ENCODE measurements at regions not wholly inside any gene's neighbourhood (a gene's known extent, or its start where the extent isn't known, plus 50 kb on each side); places are given as distances from the start of the nearest gene placed in this dataset.
A peak's percentile ranks its signal among the peaks of the same experiment; 100 is the strongest.

DNA sequence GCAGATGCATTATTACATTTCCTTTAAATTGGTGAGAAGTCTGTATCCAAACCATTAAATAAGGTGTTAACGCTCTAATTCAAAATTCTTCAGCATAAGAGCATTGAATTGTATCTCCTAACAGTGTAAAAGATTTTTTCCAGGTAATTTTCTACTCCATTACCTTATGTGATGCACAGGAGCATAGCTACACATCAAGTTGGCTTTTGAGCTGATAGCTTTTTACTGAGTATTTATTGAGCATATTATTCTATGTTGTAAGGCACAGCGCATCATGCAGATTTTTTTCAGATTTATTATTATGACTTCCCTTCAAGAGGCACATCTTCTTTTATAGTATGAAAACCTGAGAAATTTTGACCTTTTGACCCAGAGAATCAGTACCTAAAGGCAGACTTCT lies 270.7 kb upstream of the MIR17HG start (continued):
- TF ChIP-seq, protein P1, sequence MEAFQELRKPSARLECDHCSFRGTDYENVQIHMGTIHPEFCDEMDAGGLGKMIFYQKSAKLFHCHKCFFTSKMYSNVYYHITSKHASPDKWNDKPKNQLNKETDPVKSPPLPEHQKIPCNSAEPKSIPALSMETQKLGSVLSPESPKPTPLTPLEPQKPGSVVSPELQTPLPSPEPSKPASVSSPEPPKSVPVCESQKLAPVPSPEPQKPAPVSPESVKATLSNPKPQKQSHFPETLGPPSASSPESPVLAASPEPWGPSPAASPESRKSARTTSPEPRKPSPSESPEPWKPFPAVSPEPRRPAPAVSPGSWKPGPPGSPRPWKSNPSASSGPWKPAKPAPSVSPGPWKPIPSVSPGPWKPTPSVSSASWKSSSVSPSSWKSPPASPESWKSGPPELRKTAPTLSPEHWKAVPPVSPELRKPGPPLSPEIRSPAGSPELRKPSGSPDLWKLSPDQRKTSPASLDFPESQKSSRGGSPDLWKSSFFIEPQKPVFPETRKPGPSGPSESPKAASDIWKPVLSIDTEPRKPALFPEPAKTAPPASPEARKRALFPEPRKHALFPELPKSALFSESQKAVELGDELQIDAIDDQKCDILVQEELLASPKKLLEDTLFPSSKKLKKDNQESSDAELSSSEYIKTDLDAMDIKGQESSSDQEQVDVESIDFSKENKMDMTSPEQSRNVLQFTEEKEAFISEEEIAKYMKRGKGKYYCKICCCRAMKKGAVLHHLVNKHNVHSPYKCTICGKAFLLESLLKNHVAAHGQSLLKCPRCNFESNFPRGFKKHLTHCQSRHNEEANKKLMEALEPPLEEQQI (IDR thresholded peaks at IDR 0.05), result no peak
- 0 out of 2 replicates have a peak, but pooled peaks have one; percentile 8 for TF ChIP-seq GTF2F1 (IDR thresholded peaks at IDR 0.05; ENCODE audit: low read depth, low read length)
- TF ChIP-seq ZNF143 (CRISPR knock-in tag; IDR thresholded peaks at IDR 0.05), result no peak
- TF ChIP-seq, protein P2, sequence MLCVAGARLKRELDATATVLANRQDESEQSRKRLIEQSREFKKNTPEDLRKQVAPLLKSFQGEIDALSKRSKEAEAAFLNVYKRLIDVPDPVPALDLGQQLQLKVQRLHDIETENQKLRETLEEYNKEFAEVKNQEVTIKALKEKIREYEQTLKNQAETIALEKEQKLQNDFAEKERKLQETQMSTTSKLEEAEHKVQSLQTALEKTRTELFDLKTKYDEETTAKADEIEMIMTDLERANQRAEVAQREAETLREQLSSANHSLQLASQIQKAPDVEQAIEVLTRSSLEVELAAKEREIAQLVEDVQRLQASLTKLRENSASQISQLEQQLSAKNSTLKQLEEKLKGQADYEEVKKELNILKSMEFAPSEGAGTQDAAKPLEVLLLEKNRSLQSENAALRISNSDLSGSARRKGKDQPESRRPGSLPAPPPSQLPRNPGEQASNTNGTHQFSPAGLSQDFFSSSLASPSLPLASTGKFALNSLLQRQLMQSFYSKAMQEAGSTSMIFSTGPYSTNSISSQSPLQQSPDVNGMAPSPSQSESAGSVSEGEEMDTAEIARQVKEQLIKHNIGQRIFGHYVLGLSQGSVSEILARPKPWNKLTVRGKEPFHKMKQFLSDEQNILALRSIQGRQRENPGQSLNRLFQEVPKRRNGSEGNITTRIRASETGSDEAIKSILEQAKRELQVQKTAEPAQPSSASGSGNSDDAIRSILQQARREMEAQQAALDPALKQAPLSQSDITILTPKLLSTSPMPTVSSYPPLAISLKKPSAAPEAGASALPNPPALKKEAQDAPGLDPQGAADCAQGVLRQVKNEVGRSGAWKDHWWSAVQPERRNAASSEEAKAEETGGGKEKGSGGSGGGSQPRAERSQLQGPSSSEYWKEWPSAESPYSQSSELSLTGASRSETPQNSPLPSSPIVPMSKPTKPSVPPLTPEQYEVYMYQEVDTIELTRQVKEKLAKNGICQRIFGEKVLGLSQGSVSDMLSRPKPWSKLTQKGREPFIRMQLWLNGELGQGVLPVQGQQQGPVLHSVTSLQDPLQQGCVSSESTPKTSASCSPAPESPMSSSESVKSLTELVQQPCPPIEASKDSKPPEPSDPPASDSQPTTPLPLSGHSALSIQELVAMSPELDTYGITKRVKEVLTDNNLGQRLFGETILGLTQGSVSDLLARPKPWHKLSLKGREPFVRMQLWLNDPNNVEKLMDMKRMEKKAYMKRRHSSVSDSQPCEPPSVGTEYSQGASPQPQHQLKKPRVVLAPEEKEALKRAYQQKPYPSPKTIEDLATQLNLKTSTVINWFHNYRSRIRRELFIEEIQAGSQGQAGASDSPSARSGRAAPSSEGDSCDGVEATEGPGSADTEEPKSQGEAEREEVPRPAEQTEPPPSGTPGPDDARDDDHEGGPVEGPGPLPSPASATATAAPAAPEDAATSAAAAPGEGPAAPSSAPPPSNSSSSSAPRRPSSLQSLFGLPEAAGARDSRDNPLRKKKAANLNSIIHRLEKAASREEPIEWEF (CRISPR knock-in tag; IDR thresholded peaks at IDR 0.05), result no peak
- no peak for TF ChIP-seq PML (IDR thresholded peaks at IDR 0.05; ENCODE audit: low read length)
- no peak for TF ChIP-seq ELF2 (CRISPR knock-in tag; IDR thresholded peaks at IDR 0.05)
- TF ChIP-seq ZNF717 (CRISPR knock-in tag; IDR thresholded peaks at IDR 0.05), result no peak
- TF ChIP-seq, protein P3, sequence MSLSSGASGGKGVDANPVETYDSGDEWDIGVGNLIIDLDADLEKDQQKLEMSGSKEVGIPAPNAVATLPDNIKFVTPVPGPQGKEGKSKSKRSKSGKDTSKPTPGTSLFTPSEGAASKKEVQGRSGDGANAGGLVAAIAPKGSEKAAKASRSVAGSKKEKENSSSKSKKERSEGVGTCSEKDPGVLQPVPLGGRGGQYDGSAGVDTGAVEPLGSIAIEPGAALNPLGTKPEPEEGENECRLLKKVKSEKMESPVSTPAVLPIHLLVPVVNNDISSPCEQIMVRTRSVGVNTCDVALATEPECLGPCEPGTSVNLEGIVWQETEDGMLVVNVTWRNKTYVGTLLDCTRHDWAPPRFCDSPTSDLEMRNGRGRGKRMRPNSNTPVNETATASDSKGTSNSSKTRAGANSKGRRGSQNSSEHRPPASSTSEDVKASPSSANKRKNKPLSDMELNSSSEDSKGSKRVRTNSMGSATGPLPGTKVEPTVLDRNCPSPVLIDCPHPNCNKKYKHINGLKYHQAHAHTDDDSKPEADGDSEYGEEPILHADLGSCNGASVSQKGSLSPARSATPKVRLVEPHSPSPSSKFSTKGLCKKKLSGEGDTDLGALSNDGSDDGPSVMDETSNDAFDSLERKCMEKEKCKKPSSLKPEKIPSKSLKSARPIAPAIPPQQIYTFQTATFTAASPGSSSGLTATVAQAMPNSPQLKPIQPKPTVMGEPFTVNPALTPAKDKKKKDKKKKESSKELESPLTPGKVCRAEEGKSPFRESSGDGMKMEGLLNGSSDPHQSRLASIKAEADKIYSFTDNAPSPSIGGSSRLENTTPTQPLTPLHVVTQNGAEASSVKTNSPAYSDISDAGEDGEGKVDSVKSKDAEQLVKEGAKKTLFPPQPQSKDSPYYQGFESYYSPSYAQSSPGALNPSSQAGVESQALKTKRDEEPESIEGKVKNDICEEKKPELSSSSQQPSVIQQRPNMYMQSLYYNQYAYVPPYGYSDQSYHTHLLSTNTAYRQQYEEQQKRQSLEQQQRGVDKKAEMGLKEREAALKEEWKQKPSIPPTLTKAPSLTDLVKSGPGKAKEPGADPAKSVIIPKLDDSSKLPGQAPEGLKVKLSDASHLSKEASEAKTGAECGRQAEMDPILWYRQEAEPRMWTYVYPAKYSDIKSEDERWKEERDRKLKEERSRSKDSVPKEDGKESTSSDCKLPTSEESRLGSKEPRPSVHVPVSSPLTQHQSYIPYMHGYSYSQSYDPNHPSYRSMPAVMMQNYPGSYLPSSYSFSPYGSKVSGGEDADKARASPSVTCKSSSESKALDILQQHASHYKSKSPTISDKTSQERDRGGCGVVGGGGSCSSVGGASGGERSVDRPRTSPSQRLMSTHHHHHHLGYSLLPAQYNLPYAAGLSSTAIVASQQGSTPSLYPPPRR (CRISPR knock-in tag; IDR thresholded peaks at IDR 0.05; ENCODE audit: borderline replicate concordance), result no peak
- no peak for TF ChIP-seq MED1 (CRISPR knock-in tag; IDR thresholded peaks at IDR 0.05; ENCODE audit: borderline replicate concordance)
- TF ChIP-seq, protein P4, sequence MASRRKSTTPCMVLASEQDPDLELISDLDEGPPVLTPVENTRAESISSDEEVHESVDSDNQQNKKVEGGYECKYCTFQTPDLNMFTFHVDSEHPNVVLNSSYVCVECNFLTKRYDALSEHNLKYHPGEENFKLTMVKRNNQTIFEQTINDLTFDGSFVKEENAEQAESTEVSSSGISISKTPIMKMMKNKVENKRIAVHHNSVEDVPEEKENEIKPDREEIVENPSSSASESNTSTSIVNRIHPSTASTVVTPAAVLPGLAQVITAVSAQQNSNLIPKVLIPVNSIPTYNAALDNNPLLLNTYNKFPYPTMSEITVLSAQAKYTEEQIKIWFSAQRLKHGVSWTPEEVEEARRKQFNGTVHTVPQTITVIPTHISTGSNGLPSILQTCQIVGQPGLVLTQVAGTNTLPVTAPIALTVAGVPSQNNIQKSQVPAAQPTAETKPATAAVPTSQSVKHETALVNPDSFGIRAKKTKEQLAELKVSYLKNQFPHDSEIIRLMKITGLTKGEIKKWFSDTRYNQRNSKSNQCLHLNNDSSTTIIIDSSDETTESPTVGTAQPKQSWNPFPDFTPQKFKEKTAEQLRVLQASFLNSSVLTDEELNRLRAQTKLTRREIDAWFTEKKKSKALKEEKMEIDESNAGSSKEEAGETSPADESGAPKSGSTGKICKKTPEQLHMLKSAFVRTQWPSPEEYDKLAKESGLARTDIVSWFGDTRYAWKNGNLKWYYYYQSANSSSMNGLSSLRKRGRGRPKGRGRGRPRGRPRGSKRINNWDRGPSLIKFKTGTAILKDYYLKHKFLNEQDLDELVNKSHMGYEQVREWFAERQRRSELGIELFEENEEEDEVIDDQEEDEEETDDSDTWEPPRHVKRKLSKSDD (conservative IDR thresholded peaks at IDR 0.05; ENCODE audit: low read length), result no peak
- TF ChIP-seq NFRKB (IDR thresholded peaks at IDR 0.05; ENCODE audit: low read depth), result no peak
- no peak for TF ChIP-seq CBX1 (IDR thresholded peaks at IDR 0.05; ENCODE audit: low read depth)
- TF ChIP-seq CBX2 (IDR thresholded peaks at IDR 0.05; ENCODE audit: insufficient read depth, low read length, poor library complexity, severe bottlenecking), result no peak
- TF ChIP-seq ETS2 (tag; IDR thresholded peaks at IDR 0.05; ENCODE audit: borderline replicate concordance, poor library complexity, severe bottlenecking), result no peak

Data from K562 (cell line).